GM18517 (cell line): ENCODE measurements at regions not wholly inside any gene's neighbourhood (a gene's known extent, or its start where the extent isn't known, plus 50 kb on each side); places are given as distances from the start of the nearest gene placed in this dataset.
"Not testable (repeated sequence)": the region's sequence is repeated elsewhere in the genome, so short reads cannot be mapped to it uniquely, and the experiment has no call there.

ENCODE experiments used
- ATAC-seq: cut with Tn5 transposase; IDR thresholded peaks from one replicate; pipeline ENCODE4 v1.9.1; 2021; ENCODE audit warnings: mild to moderate bottlenecking, moderate library complexity; ENCODE audit not compliant: unreplicated experiment

DNA sequence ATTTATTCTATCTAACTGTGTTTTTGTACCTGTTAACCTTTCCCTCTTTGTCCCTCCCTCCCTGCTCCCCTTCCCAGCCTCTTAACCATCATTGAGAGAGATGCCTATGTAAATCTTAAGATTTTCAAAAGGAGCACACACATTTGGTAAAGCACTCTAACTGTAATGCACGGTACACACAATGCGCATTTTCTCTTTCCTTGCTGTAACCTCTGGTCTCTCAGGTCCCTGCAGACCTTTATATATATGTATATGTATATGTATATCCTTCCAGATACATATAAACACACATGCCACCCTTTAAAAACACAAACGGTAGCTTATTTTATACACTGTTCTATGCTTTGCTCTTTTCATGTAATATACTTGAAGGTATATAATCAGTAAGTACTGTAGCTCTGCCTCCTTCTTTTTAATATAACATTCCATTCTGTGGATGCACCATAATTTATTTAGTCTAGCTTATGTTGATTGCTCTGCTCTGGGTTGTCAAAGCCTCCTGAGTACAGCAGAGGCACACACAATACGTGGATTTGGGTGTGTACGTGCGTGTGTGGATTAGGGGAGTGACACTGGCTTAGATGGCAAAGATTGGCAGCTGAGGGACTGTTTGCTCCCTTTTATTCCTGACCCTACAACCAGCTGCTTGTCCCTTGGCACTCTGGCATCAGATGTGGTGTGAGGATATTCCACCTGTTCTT is 118.4 kb upstream of the PTPN20 start:
- not testable (repeated sequence) for ATAC-seq

GRCh38 chr10:46796351-46796750 is 114.9 kb upstream of the PTPN20 start:
- ATAC-seq: not testable (repeated sequence)

- not testable (repeated sequence) for ATAC-seq
These were observed 109.2 kb upstream of the PTPN20 start for GRCh38 chr10:46802010-46802409.

- ATAC-seq: not testable (repeated sequence)
These were observed 108.1 kb upstream of the PTPN20 start for GRCh38 chr10:46803082-46803481.

DNA sequence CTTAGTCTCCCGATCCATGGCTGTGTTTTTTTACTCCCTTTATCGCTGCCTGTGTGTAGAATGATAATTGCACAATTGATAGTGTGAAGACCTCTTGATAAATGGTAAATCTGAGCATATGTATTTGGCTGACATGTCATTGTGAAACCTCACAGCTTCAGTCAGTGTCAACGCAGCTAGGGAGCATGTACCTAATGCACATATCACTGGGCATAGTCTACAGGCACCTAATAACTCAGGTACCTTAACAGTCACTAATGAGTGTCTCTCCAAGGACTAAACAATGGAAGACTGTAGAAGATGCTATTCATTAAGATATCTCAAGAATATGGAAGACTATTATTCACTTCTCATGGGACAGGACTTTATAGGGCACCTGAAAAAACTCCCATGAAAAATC is 101.0 kb upstream of the PTPN20 start:
- not testable (repeated sequence) for ATAC-seq

DNA sequence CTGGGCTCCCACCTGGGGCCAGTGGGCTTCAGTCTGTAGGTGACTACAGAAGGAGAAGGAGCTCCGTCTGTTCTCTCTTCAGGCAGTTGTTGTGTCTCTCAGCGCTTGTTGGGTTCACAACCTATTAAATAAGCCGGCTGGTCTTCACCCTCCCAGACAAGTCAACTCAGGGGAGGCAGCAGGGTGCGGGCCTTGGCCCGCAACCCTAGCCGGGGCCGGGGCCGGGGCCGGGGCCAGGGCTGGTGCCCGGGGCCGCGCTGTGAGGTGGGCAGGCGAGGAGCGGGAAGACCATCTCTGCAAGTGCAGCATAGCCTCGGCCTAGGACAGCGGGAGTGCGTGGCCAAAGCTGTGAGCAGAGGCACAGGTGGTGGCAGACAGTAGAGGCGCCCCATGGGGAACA is 95.1 kb upstream of the PTPN20 start:
- ATAC-seq: not testable (repeated sequence)

DNA sequence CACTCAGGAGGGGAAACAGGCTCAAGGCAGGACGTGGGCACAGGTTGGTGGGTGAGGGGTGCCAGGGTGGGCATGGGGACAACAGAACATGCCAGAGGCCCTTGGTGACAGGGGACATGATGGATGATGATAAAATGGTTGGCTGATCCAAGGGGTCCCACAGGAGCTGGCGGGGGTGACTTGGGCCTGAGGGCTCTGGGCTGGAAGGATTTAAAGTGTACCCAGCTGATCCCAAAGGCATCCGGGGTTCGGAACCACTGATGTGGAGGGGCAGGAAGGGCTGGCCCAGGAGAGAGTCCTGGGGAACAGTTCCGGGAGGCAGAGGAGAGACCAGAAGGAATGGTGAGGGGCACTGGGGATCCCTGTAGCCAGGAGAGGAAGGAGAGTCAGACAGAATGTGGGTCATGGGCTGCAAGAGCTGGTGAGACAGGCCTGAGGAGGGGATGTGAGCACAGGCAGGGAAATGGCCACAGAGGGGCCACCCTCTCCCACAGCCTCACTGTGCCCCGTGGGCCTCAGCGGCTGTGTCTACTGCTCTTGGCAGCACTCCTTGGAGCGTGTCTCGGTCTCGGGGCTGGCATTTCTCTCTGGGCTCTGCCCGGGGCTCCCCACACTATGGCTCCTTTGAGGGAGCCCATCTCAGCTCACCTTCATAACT is 70.7 kb upstream of the PTPN20 start:
- ATAC-seq: not testable (repeated sequence)

DNA sequence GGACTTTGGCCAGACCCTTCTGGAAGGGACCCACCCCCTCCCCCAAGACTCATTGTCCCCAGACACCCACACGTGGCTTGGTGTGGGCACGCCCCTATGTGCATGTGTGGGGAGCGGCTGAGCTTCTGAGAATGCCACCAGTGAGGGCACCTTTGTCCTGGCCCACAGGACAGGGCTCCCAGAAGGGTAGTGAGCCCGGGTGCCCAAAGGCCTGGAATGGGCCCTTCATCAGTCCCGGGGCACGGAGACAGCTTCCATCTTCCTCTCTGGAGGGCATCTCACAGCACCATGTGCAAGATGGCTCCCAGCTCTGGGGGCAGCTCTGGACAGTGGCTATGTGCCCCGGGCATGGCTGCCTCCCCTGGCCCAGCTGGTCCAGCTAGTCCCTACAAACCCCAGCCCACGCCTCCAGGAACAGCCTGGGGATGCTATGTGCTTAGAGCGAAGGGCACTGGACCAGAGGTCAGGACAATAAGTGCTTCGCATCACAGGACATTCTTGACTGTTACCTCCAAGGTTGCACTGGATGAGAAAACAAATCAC is 70.1 kb upstream of the PTPN20 start:
- not testable (repeated sequence) for ATAC-seq

GRCh38 chr10:46845194-46845593 is 66.0 kb upstream of the PTPN20 start:
- not testable (repeated sequence) for ATAC-seq

GRCh38 chr10:46845640-46846039 is 65.6 kb upstream of the PTPN20 start:
- not testable (repeated sequence) for ATAC-seq

DNA sequence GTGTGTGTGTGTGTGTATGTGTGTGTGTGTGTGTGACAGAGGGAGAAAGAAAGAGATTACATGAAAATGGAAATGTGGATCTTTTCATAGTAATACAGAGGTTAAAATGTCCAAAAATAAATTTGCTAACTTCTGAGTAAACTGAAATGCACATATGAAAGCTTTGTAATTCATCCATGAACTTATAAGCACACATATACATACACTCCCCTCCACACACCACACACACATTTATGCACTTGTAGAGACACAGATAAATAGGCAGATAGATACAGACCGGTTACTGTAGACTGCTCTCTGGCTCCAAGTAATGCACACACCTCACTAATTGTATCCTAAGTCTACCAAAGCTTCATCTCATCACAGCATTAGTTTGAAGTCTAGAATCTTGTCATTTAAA is 50.5 kb upstream of the PTPN20 start:
- not testable (repeated sequence) for ATAC-seq
